Fibroblast of lung (primary cell): ENCODE measurements at regions not wholly inside any gene's neighbourhood (a gene's known extent, or its start where the extent isn't known, plus 50 kb on each side); places are given as distances from the start of the nearest gene placed in this dataset.

ENCODE experiments used
- CTCF ChIP-seq, 2 donors: IDR thresholded peaks in 1 of 2; conservative IDR thresholded peaks in 1 of 2; 1 replicate in 1 of 2; 2 replicates in 1 of 2; pipeline ENCODE4 v1.5.1; 2011 to 2012; ENCODE audit warnings: low read length in 2 of 2, control low read depth in 1 of 2, inconsistent platforms in 1 of 2, low read depth in 1 of 2, mild to moderate bottlenecking in 1 of 2
- EZH2 ChIP-seq: IDR thresholded peaks from 2 replicates; pipeline ENCODE4 v1.5.1; 2012; ENCODE audit warnings: low read length, control low read depth, mild to moderate bottlenecking; ENCODE audit errors: missing control alignments

- TF ChIP-seq CTCF (conservative IDR thresholded peaks at IDR 0.05 in 1 of 2, IDR thresholded peaks at IDR 0.05 in 1 of 2; ENCODE audit: low read depth in 1 of 2, low read length in 2 of 2) (no peak), EZH2 (no peak)
Observed at GRCh38 chr17:56688151-56688550, 94.7 kb downstream of the NOG start.
